ENCODE measurements at regions not wholly inside any gene's neighbourhood (a gene's known extent, or its start where the extent isn't known, plus 50 kb on each side); places are given as distances from the start of the nearest gene placed in this dataset.
"Not testable (repeated sequence)": the region's sequence is repeated elsewhere in the genome, so short reads cannot be mapped to it uniquely, and the experiment has no call there.

- Histone ChIP-seq H3K4me3 (ENCODE audit: low read length, poor library complexity, severe bottlenecking) (no peak overlapping the region), H3K9me2 (replicated peaks; ENCODE audit: low read depth, low read length) (no peaks in the 10 kb centered on the region), H3K9ac (ENCODE audit: low read depth, low read length, poor library complexity, severe bottlenecking) (no peak overlapping the region), H3K27me3 (ENCODE audit: insufficient read depth, low read length, poor library complexity, severe bottlenecking) (no peaks in the 10 kb centered on the region), H3K36me3 (ENCODE audit: insufficient read depth, low read length) (no peaks in the 10 kb centered on the region), H3K4me2 (ENCODE audit: low read depth, low read length, poor library complexity, severe bottlenecking) (no peak overlapping the region), H3F3A (ENCODE audit: low read depth) (no peaks in the 10 kb centered on the region), H3K4me1 (ENCODE audit: insufficient read depth, low read length, poor library complexity, severe bottlenecking) (no peaks in the 10 kb centered on the region), H2AFZ (ENCODE audit: low read length) (no peak overlapping the region), H3K79me2 (ENCODE audit: insufficient read depth, low read length) (no peaks in the 10 kb centered on the region), H4K20me1 (ENCODE audit: insufficient read depth, low read length, poor library complexity, severe bottlenecking) (no peaks in the 10 kb centered on the region), H3K9me3 (ENCODE audit: insufficient read depth, low read depth, low read length) (0 out of 2 replicates have a peak, but pooled peaks cover 3% of the 10 kb centered on the region)
- no peak for TF ChIP-seq EZH2phosphoT487 (IDR thresholded peaks at IDR 0.05; ENCODE audit: borderline replicate concordance)
- TF ChIP-seq CTCF (conservative IDR thresholded peaks at IDR 0.05; ENCODE audit: low read length): no peak
Observed at GRCh38 chr10:37456456-37456855, 331.1 kb downstream of the ANKRD30A start.

- Histone ChIP-seq H3F3A (ENCODE audit: low read depth) (no peaks in the 10 kb centered on the region), H3K27me3 (ENCODE audit: insufficient read depth, low read length, poor library complexity, severe bottlenecking) (no peaks in the 10 kb centered on the region), H3K79me2 (ENCODE audit: insufficient read depth, low read length) (no peaks in the 10 kb centered on the region), H3K4me3 (ENCODE audit: low read length, poor library complexity, severe bottlenecking) (no peak overlapping the region), H4K20me1 (ENCODE audit: insufficient read depth, low read length, poor library complexity, severe bottlenecking) (no peaks in the 10 kb centered on the region), H3K9ac (ENCODE audit: low read depth, low read length, poor library complexity, severe bottlenecking) (no peak overlapping the region), H3K36me3 (ENCODE audit: insufficient read depth, low read length) (no peaks in the 10 kb centered on the region), H3K9me2 (replicated peaks; ENCODE audit: low read depth, low read length) (no peaks in the 10 kb centered on the region), H3K4me2 (ENCODE audit: low read depth, low read length, poor library complexity, severe bottlenecking) (no peak overlapping the region), H3K4me1 (ENCODE audit: insufficient read depth, low read length, poor library complexity, severe bottlenecking) (no peaks in the 10 kb centered on the region), H2AFZ (ENCODE audit: low read length) (no peak overlapping the region), H3K9me3 (ENCODE audit: insufficient read depth, low read depth, low read length) (no peaks in the 10 kb centered on the region)
- TF ChIP-seq EZH2phosphoT487 (IDR thresholded peaks at IDR 0.05; ENCODE audit: borderline replicate concordance): no peak
- no peak for TF ChIP-seq CTCF (conservative IDR thresholded peaks at IDR 0.05; ENCODE audit: low read length)
Observed at GRCh38 chr10:37448161-37448560, 322.8 kb downstream of the ANKRD30A start.

GRCh38 chr10:37442882-37443281 lies 317.5 kb downstream of the ANKRD30A start:
- no peaks in the 10 kb centered on the region for H4K20me1 ChIP-seq (ENCODE audit: insufficient read depth, low read length, poor library complexity, severe bottlenecking)
- no peak overlapping the region for H3K4me3 ChIP-seq (ENCODE audit: low read length, poor library complexity, severe bottlenecking)
- TF ChIP-seq EZH2phosphoT487 (IDR thresholded peaks at IDR 0.05; ENCODE audit: borderline replicate concordance): no peak
- no peak for TF ChIP-seq CTCF (conservative IDR thresholded peaks at IDR 0.05; ENCODE audit: low read length)
- no peaks in the 10 kb centered on the region for H3F3A ChIP-seq (ENCODE audit: low read depth)
- H3K79me2 ChIP-seq (ENCODE audit: insufficient read depth, low read length): no peaks in the 10 kb centered on the region
- no peaks in the 10 kb centered on the region for H3K36me3 ChIP-seq (ENCODE audit: insufficient read depth, low read length)
- H3K4me1 ChIP-seq (ENCODE audit: insufficient read depth, low read length, poor library complexity, severe bottlenecking): no peaks in the 10 kb centered on the region
- H3K9me3 ChIP-seq (ENCODE audit: insufficient read depth, low read depth, low read length): no peaks in the 10 kb centered on the region
- no peak overlapping the region for H3K9ac ChIP-seq (ENCODE audit: low read depth, low read length, poor library complexity, severe bottlenecking)
- H3K4me2 ChIP-seq (ENCODE audit: low read depth, low read length, poor library complexity, severe bottlenecking): no peak overlapping the region
- H3K27me3 ChIP-seq (ENCODE audit: insufficient read depth, low read length, poor library complexity, severe bottlenecking): no peaks in the 10 kb centered on the region
- no peak overlapping the region for H2AFZ ChIP-seq (ENCODE audit: low read length)
- H3K9me2 ChIP-seq (replicated peaks; ENCODE audit: low read depth, low read length): no peaks in the 10 kb centered on the region

- H3K27me3 ChIP-seq (ENCODE audit: insufficient read depth, low read length, poor library complexity, severe bottlenecking); H3F3A ChIP-seq (ENCODE audit: low read depth); H2AFZ ChIP-seq (ENCODE audit: low read length); H3K9me3 ChIP-seq (ENCODE audit: insufficient read depth, low read depth, low read length); H4K20me1 ChIP-seq (ENCODE audit: insufficient read depth, low read length, poor library complexity, severe bottlenecking); H3K36me3 ChIP-seq (ENCODE audit: insufficient read depth, low read length); H3K4me3 ChIP-seq (ENCODE audit: low read length, poor library complexity, severe bottlenecking); H3K9ac ChIP-seq (ENCODE audit: low read depth, low read length, poor library complexity, severe bottlenecking); H3K4me1 ChIP-seq (ENCODE audit: insufficient read depth, low read length, poor library complexity, severe bottlenecking); H3K4me2 ChIP-seq (ENCODE audit: low read depth, low read length, poor library complexity, severe bottlenecking); H3K79me2 ChIP-seq (ENCODE audit: insufficient read depth, low read length); H3K9me2 ChIP-seq (replicated peaks; ENCODE audit: low read depth, low read length): not testable (repeated sequence)
Observed at GRCh38 chr10:37441224-37441623, 315.8 kb downstream of the ANKRD30A start.

All from Loucy (cell line).